Dermis microvascular lymphatic vessel endothelial cell (primary cell): ENCODE measurements at regions not wholly inside any gene's neighbourhood (a gene's known extent, or its start where the extent isn't known, plus 50 kb on each side); places are given as distances from the start of the nearest gene placed in this dataset.
"Not testable (repeated sequence)": the region's sequence is repeated elsewhere in the genome, so short reads cannot be mapped to it uniquely, and the experiment has no call there.

ENCODE experiments used
- DNase-seq, 2 donors: peaks; one replicate each; pipeline versions ENCODE4 v3.0.0 to v3.0.0-alpha.2; 2010; ENCODE audit warnings: low read depth in 2 of 2

- DNase-seq: no peak
Measured at GRCh38 chr9:40907657-40908624, 220.5 kb downstream of the FOXD4L6 start.

DNA sequence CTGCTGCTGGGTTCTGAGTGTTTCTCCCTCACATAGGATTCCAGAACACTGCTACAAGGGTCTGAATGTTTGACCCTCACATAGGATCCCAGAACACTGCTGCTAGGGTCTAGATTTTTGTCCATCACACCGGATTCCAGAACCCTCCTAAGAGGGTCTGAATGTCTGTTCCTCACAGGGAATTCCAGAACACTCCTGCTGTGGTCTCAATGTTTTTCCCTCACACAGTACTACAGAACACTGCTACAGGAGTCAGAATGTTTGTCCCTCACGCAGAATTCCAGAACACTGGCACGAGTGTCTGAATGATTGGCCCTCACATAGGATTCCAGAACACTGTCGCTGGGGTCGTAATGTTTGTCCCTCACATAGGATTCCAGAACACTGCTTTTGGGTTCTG lies 221.6 kb downstream of the FOXD4L6 start:
- DNase-seq: not testable (repeated sequence)

GRCh38 chr9:40892315-40892714 lies 236.2 kb downstream of the FOXD4L6 start:
- not testable (repeated sequence) for DNase-seq

DNA sequence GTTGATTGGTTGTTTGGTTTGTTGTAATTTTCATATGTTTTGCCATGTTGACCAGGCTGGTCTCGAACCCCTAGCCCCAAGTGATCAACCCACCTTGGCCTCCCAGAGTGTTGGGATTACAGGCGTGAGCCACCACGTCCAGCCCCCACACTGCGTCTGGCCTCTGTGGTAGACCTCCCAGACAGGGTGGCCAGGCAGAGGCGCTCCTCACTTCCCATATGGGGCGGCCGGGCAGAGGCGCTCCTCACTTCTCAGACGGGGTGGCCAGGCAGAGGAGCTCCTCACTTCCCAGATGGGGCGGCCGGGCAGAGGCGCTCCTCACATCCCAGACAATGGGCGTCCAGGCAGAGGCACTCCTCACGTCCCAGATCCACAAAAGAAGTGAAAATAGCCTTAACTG lies 242.6 kb downstream of the FOXD4L6 start:
- not testable (repeated sequence) for DNase-seq

DNA sequence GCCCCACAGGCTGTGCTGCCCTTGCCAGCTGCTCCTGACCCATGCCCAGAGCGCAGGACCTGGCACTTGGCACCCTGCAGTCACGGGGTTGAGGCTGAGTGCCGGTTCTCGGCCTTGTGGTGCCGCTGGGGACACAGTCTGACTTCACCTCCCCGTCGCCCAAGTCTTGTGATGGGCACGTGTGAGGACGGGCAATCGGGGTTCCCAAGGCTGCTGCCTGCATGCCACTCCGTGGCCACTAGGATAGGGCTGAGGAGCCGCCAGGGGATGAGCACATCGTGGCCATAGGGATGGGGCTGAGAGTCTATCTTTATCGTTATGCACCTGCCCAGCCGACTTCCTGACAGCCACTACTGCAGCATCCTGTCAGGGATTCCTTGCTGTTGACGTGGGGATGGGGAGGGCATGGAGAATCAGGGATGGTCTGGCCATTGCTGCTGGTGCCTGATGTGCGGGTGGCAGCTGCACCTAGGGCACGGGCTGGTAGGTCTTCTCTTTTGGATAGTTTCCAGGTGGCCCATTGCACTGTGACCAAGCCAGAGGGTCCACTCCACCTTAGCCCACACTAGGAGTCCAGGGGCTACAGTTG lies 243.5 kb downstream of the FOXD4L6 start:
- not testable (repeated sequence) for DNase-seq

DNA sequence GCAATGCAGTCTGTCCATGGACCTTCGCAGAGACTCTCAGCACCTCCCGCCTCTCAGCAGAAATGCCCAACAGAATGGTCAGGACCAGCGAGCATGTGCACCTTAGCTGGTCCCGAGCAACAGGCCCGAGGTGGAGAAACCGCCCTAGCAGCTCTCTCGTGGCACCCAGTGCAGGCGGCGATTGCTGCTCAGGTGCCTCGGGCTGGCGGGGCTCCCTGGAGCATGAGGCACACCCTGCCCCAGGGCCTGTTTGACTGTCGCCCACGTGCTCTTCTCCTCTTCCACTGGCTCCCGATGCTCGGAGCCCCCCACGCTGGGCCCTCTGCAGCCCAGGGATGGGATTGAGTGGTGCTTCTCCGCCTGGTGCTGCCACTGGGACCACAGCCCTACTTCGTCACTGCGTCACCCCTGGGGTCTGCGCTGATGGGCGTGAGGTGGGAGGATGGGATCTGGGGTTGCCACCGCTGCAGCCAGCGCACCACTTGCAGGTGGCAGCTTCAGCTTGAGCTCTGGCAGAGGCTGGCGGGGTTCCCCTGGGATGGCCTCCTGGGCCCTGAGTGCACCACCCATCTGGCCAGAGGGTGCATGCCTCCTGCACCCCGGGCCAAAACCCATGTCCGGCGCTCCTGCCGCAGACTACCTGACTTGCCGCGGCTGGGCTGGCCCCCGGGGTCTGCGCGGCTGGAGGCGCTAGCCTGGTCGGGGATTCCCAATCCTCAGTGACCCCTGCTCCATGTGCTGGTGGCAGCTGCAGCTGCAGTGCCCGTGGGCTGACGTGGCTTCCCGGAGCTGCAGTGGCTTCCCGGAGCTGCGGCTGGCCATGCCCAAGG lies 244.2 kb downstream of the FOXD4L6 start:
- DNase-seq: no peak

- not testable (repeated sequence) for DNase-seq
Measured at GRCh38 chr9:40883423-40884071, 244.9 kb downstream of the FOXD4L6 start.

DNA sequence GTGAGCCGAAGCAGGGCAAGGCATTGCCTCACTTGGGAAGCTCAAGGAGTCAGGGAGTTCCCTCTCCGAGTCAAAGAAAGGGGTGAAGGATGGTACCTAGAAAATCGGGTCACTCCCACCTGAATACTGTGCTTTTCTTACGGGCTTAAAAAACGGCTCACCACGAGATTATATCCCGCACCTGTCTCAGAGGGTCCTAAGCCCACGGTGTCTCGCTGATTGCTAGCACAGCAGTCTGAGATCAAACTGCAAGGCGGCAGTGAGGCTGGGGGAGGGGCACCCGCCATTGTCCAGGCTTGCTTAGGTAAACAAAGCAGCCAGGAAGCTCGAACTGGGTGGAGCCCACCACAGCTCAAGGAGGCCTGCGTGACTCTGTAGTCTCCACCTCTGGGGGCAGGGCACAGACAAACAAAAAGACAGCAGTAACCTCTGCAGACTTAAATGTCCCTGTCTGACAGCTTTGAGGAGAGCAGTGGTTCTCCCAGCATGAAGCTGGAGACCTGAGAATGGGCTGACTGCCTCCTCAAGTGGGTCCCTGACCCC lies 254.7 kb downstream of the FOXD4L6 start:
- DNase-seq: not testable (repeated sequence)

DNA sequence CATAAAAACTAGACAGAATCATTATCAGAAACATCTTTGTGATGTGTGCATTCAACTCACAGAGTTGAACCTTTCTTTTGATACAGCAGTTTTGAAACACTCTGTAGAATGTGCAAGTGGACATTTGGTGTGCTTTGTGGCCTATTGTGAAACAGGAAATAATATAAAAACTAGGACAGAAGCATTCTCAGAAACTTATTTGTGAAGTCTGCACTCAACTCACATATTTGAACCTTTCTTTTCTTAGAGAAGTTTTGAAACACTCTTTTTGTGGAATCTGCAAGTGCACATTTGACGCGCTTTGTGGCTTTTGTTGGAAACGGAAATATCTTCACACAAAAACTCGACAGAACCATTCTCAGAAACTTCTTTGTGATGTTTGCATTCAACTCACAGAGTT lies 260.0 kb downstream of the FOXD4L6 start:
- not testable (repeated sequence) for DNase-seq
